Left lung (tissue), 4 donors: ENCODE measurements at regions not wholly inside any gene's neighbourhood (a gene's known extent, or its start where the extent isn't known, plus 50 kb on each side); places are given as distances from the start of the nearest gene placed in this dataset.

Experiments used
- ATAC-seq: fragments of 200-7000 bp; cut with Tn5 transposase; one replicate; pipeline ENCODE4 v1.9.1; 2020; ENCODE audit warnings: moderate library complexity
- DNase-seq, 4 donors: peaks; one replicate each; pipeline ENCODE4 v3.0.0-alpha.2; 2013 to 2020
- H3K27ac ChIP-seq, 2 donors: fragments of 200-600 bp; sonication (generic) in 1 of 2; one replicate each; pipeline versions ENCODE4 v1.5.0 to v1.8.0; 2020 to 2021
- H3K27me3 ChIP-seq, 2 donors: fragments of 200-600 bp; sonication (generic) in 1 of 2; one replicate each; pipeline versions ENCODE4 v1.5.0 to v1.8.0; 2020 to 2021
- H3K36me3 ChIP-seq, 2 donors: fragments of 200-600 bp; sonication (generic) in 1 of 2; one replicate each; pipeline versions ENCODE4 v1.5.0 to v1.8.0; 2020 to 2021
- H3K4me1 ChIP-seq, 2 donors: fragments of 200-600 bp; one replicate each; pipeline ENCODE4 v1.8.0; 2021
- H3K4me3 ChIP-seq, 2 donors: fragments of 200-600 bp; sonication (generic) in 1 of 2; one replicate each; pipeline versions ENCODE4 v1.5.0 to v1.8.0; 2020 to 2021; ENCODE audit warnings: mild to moderate bottlenecking in 1 of 2
- H3K9me3 ChIP-seq, 2 donors: fragments of 200-600 bp; sonication (generic) in 1 of 2; one replicate each; pipeline versions ENCODE4 v1.5.0 to v1.8.0; 2020 to 2021
- intact Hi-C, 2 donors: fragments of 100-400 bp; cut with DNase I; formaldehyde crosslinking; loops; one replicate each; pipeline versions ENCODE4 v1.11.2 to v1.14.2; 2022
- TF ChIP-seq, protein P1 (sequence below), 2 donors: fragments of 200-600 bp; sonication (generic) in 1 of 2; IDR thresholded peaks; one replicate each; pipeline versions ENCODE4 v1.5.0 to v1.8.0; 2021; ENCODE audit warnings: antibody characterized with exemption in 2 of 2
- donor health status: DM: no; HTN: yes; CAD: no.
- donor health status: DM: no; HTN: no; CAD: no.

DNA sequence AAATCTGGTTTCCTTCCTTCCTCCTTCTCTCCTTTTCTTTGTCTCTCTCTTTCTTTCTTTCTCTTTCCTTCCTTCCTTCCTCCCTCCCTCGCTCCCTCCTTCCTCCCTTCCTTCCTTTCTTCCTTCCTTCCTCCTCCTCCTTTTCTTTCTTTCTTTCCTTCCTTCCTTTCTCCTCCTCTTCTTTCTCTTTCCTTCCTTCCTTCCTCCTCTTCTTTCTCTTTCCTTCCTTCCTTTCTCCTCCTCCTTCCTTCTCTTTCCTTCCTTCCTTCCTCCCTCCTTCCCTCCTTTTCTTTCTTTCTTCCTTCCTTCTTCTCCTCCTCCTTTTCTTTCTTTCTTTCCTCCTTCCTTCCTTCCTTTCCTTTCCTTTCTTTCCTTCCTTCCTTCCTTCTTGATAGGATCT is 61.2 kb downstream of the VIP start:
- Histone ChIP-seq H3K27me3 (no peaks in the 10 kb centered on the region), H3K27ac (no peak overlapping the region), H3K36me3 (no peaks in the 10 kb centered on the region), H3K4me3 (no peak overlapping the region), H3K4me1 (no peaks in the 10 kb centered on the region), H3K9me3 (no peaks in the 10 kb centered on the region)
- no peak for DNase-seq
- intact Hi-C loops, result no loop called here
- TF ChIP-seq, protein P1, sequence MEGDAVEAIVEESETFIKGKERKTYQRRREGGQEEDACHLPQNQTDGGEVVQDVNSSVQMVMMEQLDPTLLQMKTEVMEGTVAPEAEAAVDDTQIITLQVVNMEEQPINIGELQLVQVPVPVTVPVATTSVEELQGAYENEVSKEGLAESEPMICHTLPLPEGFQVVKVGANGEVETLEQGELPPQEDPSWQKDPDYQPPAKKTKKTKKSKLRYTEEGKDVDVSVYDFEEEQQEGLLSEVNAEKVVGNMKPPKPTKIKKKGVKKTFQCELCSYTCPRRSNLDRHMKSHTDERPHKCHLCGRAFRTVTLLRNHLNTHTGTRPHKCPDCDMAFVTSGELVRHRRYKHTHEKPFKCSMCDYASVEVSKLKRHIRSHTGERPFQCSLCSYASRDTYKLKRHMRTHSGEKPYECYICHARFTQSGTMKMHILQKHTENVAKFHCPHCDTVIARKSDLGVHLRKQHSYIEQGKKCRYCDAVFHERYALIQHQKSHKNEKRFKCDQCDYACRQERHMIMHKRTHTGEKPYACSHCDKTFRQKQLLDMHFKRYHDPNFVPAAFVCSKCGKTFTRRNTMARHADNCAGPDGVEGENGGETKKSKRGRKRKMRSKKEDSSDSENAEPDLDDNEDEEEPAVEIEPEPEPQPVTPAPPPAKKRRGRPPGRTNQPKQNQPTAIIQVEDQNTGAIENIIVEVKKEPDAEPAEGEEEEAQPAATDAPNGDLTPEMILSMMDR (IDR thresholded peaks at IDR 0.05), result no peak
- no peak for ATAC-seq

DNA sequence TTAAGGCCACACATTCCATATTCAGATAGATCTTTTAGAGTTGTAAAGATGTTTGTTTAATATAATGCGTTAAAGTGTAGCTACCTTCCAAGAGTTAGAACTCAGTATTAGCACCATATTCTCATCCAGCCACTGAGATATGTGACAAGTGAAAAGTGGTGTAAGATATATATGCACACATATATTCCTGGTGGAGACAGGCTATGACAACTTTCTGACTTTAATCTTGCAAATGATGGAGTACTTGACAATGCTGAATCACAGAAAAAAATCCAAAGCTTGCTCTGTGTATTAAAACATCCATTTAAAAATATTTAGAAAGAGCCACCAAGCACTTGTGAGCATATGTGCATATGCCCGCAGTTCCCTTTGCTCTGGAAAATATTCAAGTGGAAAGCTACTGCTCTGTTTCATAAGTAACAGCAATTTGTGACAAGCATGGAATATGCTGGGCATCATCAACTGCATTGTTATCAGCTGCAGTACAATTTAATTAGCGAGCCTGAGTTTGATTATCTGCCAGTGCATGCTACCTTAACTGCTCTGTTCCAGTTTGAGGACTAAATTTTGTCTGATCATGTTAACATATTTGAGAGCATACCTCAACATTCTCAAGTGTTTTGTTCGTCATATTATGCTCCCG is 64.8 kb downstream of the VIP start:
- H3K27me3 ChIP-seq, result no peaks in the 10 kb centered on the region
- no peaks in the 10 kb centered on the region for H3K9me3 ChIP-seq
- no peaks in the 10 kb centered on the region for H3K4me1 ChIP-seq
- intact Hi-C loops, result no loop called here
- H3K27ac ChIP-seq, result no peak overlapping the region
- ATAC-seq (no peak), DNase-seq (no peak)
- H3K4me3 ChIP-seq, result no peak overlapping the region
- TF ChIP-seq, protein P1 (IDR thresholded peaks at IDR 0.05), result no peak
- H3K36me3 ChIP-seq, result no peaks in the 10 kb centered on the region

DNA sequence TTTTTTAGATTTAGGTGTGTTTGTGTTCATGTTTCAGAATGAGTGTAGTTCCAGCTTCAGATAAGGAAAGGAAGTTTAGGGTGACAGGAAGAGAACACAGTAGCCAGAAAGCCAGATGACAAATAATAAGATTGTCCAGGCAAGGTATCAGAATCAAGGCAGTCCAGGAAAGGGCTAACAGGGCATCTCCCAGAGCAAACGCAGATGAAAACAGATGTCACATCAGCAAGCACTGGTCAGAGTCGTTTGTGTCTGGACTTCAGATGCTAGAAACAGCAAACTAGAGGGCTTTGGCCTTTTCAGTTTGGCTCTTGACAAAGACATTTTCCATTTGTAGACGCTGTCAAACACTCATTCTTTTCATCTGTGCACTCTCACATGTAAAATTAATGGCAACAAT is 65.5 kb downstream of the VIP start:
- no peaks in the 10 kb centered on the region for H3K36me3 ChIP-seq
- intact Hi-C loops, result no loop called here
- no peak for ATAC-seq
- H3K4me3 ChIP-seq, result no peak overlapping the region
- DNase-seq, result no peak
- no peaks in the 10 kb centered on the region for H3K9me3 ChIP-seq
- TF ChIP-seq, protein P1 (IDR thresholded peaks at IDR 0.05), result no peak
- H3K27ac ChIP-seq, result no peak overlapping the region
- no peaks in the 10 kb centered on the region for H3K4me1 ChIP-seq
- no peaks in the 10 kb centered on the region for H3K27me3 ChIP-seq

DNA sequence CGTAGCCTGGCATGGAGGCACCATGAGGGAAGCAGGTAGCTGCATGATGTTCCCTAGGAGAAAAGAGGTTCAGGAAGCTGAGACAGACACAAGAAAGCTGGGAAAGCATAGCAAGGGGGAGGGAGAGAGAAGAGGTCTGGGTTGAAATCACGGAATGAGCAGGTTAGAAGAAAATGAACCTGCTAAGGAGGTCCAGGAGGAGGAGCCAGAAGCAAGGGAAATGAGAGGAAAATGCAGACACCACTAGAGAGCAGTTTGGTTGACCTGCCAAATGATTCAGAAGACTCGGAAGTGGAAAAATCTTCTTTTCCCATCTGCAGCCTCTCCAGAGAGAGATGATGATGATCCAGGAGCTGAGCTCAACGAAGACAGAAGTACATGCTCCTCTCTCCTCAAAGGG is 70.9 kb downstream of the VIP start:
- no peak for DNase-seq
- intact Hi-C loops, result no loop called here

DNA sequence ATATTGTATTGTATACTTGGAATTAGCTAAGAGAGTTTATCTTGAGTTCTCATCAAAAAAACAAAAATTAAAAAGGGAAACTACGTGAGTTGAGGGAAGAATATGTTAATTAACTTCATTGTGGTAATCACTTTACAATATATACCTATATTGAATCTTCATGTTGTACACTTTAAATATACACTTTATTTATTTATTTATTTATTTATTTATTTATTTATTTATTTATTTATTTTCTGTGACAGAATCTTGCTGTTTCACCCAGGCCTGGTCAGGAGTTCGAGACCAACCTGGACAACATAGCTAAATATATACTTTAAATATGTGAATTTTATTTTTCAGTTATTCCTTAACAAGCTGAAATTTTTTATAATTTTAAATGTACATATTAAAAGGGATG is 74.1 kb downstream of the VIP start:
- intact Hi-C loops, result no loop called here
- H3K27me3 ChIP-seq, result no peaks in the 10 kb centered on the region
- ATAC-seq (no peak), DNase-seq (no peak)
- TF ChIP-seq, protein P1 (IDR thresholded peaks at IDR 0.05), result no peak
- H3K9me3 ChIP-seq, result no peaks in the 10 kb centered on the region
- no peaks in the 10 kb centered on the region for H3K36me3 ChIP-seq
- H3K4me1 ChIP-seq, result no peaks in the 10 kb centered on the region
- no peak overlapping the region for H3K27ac ChIP-seq
- H3K4me3 ChIP-seq, result no peak overlapping the region

More for the DNA sequence above, 70.9 kb downstream of the VIP start:
- H3K9me3 ChIP-seq, result no peaks in the 10 kb centered on the region
- no peaks in the 10 kb centered on the region for H3K36me3 ChIP-seq
- H3K4me3 ChIP-seq, result no peak overlapping the region
- no peak overlapping the region for H3K27ac ChIP-seq
- TF ChIP-seq, protein P1 (IDR thresholded peaks at IDR 0.05), result no peak
- no peaks in the 10 kb centered on the region for H3K27me3 ChIP-seq
- H3K4me1 ChIP-seq, result no peaks in the 10 kb centered on the region
- ATAC-seq, result no peak
